SK-N-SH treated with all-trans-retinoic acid at 6 μM for 48 hours (cell line): ENCODE measurements at regions not wholly inside any gene's neighbourhood (a gene's known extent, or its start where the extent isn't known, plus 50 kb on each side); places are given as distances from the start of the nearest gene placed in this dataset.

Experiments
- ATAC-seq: fragments of 200-7000 bp; cut with Tn5 transposase; 3 replicates; pipeline ENCODE4 v1.9.1; 2020; ENCODE audit warnings: mild to moderate bottlenecking, moderate library complexity
- ARNTL ChIP-seq: fragments of 450-650 bp; formaldehyde crosslinking; IDR thresholded peaks from 2 replicates; pipeline ENCODE4 v1.5.0; 2020; ENCODE audit warnings: low read depth, mild to moderate bottlenecking, moderate library complexity, borderline replicate concordance
- CSDC2 ChIP-seq: fragments of 250-450 bp; sonication (Bioruptor Pico); IDR thresholded peaks from 2 replicates; pipeline ENCODE4 v1.5.0; 2020; ENCODE audit warnings: mild to moderate bottlenecking, moderate library complexity
- ESRRG ChIP-seq: fragments of 250-450 bp; sonication (Bioruptor Pico); IDR thresholded peaks from 2 replicates; pipeline ENCODE4 v1.6.1; 2021; ENCODE audit warnings: mild to moderate bottlenecking
- OSR1 ChIP-seq: fragments of 250-450 bp; sonication (Bioruptor Pico); IDR thresholded peaks from 2 replicates; pipeline ENCODE4 v1.8.0; 2022; ENCODE audit warnings: moderate library complexity, mild to moderate bottlenecking, inconsistent platforms
- POU6F1 ChIP-seq: fragments of 250-450 bp; sonication (Bioruptor Pico); IDR thresholded peaks from 2 replicates; pipeline ENCODE4 v1.8.0; 2021; ENCODE audit warnings: low read depth, mild to moderate bottlenecking, moderate library complexity, borderline replicate concordance
- RARB ChIP-seq: fragments of 250-450 bp; sonication (Bioruptor Pico); IDR thresholded peaks from 2 replicates; pipeline ENCODE4 v1.8.0; 2021; ENCODE audit warnings: mild to moderate bottlenecking, moderate library complexity
- SNAI2 ChIP-seq: fragments of 250-450 bp; sonication (Bioruptor Pico); IDR thresholded peaks from 2 replicates; pipeline ENCODE4 v1.5.0; 2020; ENCODE audit warnings: mild to moderate bottlenecking, moderate library complexity
- TOX ChIP-seq: fragments of 250-450 bp; sonication (Bioruptor Pico); IDR thresholded peaks from 2 replicates; pipeline ENCODE4 v1.8.0; 2021; ENCODE audit warnings: mild to moderate bottlenecking, moderate library complexity, borderline replicate concordance
- TSHZ2 ChIP-seq: fragments of 250-450 bp; sonication (Bioruptor Pico); IDR thresholded peaks from 2 replicates; pipeline ENCODE4 v1.5.0; 2020; ENCODE audit warnings: mild to moderate bottlenecking, moderate library complexity
- ZC3H10 ChIP-seq: fragments of 250-450 bp; sonication (Bioruptor Pico); IDR thresholded peaks from 2 replicates; pipeline ENCODE4 v1.5.1; 2021; ENCODE audit warnings: mild to moderate bottlenecking, moderate library complexity
- ZFP3 ChIP-seq: fragments of 250-450 bp; sonication (Bioruptor Pico); IDR thresholded peaks from 2 replicates; pipeline ENCODE4 v1.5.0; 2020; ENCODE audit warnings: mild to moderate bottlenecking, moderate library complexity
- ZFP30 ChIP-seq: fragments of 450-650 bp; formaldehyde crosslinking; IDR thresholded peaks from 2 replicates; pipeline ENCODE4 v1.5.0; 2022; ENCODE audit warnings: mild to moderate bottlenecking, moderate library complexity
- ZNF565 ChIP-seq: fragments of 450-650 bp; formaldehyde crosslinking; conservative IDR thresholded peaks from 2 replicates; pipeline ENCODE4 v1.5.0; 2020; ENCODE audit warnings: low read depth, mild to moderate bottlenecking, moderate library complexity
- ZNF70 ChIP-seq: fragments of 450-650 bp; formaldehyde crosslinking; IDR thresholded peaks from 2 replicates; pipeline ENCODE4 v1.5.0; 2020; ENCODE audit warnings: mild to moderate bottlenecking, moderate library complexity
- ZNF8 ChIP-seq: fragments of 450-650 bp; formaldehyde crosslinking; IDR thresholded peaks from 2 replicates; pipeline ENCODE4 v1.5.0; 2020; ENCODE audit warnings: mild to moderate bottlenecking, moderate library complexity
- TF ChIP-seq, protein P1 (sequence below): fragments of 250-450 bp; sonication (Bioruptor Pico); IDR thresholded peaks from 2 replicates; pipeline ENCODE4 v1.5.1; 2021; ENCODE audit warnings: mild to moderate bottlenecking, moderate library complexity
- TF ChIP-seq, protein P2 (sequence below): fragments of 250-450 bp; sonication (Bioruptor Pico); IDR thresholded peaks from 2 replicates; pipeline ENCODE4 v1.5.1; 2020; ENCODE audit warnings: low read depth, mild to moderate bottlenecking, moderate library complexity
- TF ChIP-seq, protein P3 (sequence below): fragments of 250-450 bp; sonication (Bioruptor Pico); IDR thresholded peaks from 2 replicates; pipeline ENCODE4 v1.8.0; 2020; ENCODE audit warnings: mild to moderate bottlenecking, moderate library complexity, borderline replicate concordance

- TF ChIP-seq TSHZ2 (CRISPR knock-in tag) (no peak), OSR1 (CRISPR knock-in tag) (no peak), ESRRG (CRISPR knock-in tag) (no peak)
- TF ChIP-seq, all 23 proteins: peak for 0
Measured at GRCh38 chr2:221204699-221205098, 367.4 kb downstream of the EPHA4 start (continued).

DNA sequence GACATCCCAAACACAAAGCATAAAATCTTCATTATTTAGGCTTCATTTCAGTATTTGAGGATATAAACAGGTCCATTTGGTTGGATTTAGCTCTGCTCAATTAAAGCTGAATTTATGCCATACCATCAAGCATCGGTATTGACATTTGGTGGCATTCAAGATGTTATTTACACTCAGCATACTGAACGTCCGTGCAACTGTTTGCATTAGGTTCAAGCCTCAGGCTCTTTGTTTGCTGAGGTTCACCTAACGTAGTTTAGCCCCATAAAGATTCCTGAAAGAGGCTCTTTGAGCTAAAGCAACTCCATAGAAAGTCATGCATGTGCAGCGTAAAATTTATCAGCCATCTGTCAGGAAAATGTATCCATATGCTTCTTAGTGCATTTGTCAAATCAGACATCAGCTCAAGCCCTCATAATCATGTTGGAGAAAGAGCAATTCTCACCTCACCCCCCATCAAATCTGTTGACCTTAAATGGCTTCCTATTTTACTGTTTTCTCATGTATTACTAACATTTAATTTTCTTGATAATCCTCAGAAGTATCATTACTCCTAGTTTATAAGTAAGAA is 366.9 kb downstream of the EPHA4 start:
- TF ChIP-seq ESRRG (CRISPR knock-in tag) (no peak), ZFP3 (CRISPR knock-in tag) (no peak), TOX (no peak), ZFP30 (CRISPR knock-in tag) (no peak), OSR1 (CRISPR knock-in tag) (no peak), RARB (no peak), ZNF70 (CRISPR knock-in tag) (no peak), CSDC2 (no peak), TSHZ2 (CRISPR knock-in tag) (no peak), ZNF8 (CRISPR knock-in tag) (no peak), POU6F1 (no peak), ARNTL (CRISPR knock-in tag) (no peak), SNAI2 (CRISPR knock-in tag) (no peak)
- TF ChIP-seq, protein P1, sequence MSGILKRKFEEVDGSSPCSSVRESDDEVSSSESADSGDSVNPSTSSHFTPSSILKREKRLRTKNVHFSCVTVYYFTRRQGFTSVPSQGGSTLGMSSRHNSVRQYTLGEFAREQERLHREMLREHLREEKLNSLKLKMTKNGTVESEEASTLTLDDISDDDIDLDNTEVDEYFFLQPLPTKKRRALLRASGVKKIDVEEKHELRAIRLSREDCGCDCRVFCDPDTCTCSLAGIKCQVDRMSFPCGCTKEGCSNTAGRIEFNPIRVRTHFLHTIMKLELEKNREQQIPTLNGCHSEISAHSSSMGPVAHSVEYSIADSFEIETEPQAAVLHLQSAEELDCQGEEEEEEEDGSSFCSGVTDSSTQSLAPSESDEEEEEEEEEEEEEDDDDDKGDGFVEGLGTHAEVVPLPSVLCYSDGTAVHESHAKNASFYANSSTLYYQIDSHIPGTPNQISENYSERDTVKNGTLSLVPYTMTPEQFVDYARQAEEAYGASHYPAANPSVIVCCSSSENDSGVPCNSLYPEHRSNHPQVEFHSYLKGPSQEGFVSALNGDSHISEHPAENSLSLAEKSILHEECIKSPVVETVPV (CRISPR knock-in tag): no peak
- TF ChIP-seq, protein P2, sequence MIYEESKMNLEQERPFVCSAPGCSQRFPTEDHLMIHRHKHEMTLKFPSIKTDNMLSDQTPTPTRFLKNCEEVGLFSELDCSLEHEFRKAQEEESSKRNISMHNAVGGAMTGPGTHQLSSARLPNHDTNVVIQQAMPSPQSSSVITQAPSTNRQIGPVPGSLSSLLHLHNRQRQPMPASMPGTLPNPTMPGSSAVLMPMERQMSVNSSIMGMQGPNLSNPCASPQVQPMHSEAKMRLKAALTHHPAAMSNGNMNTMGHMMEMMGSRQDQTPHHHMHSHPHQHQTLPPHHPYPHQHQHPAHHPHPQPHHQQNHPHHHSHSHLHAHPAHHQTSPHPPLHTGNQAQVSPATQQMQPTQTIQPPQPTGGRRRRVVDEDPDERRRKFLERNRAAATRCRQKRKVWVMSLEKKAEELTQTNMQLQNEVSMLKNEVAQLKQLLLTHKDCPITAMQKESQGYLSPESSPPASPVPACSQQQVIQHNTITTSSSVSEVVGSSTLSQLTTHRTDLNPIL: no peak
- TF ChIP-seq, protein P3, sequence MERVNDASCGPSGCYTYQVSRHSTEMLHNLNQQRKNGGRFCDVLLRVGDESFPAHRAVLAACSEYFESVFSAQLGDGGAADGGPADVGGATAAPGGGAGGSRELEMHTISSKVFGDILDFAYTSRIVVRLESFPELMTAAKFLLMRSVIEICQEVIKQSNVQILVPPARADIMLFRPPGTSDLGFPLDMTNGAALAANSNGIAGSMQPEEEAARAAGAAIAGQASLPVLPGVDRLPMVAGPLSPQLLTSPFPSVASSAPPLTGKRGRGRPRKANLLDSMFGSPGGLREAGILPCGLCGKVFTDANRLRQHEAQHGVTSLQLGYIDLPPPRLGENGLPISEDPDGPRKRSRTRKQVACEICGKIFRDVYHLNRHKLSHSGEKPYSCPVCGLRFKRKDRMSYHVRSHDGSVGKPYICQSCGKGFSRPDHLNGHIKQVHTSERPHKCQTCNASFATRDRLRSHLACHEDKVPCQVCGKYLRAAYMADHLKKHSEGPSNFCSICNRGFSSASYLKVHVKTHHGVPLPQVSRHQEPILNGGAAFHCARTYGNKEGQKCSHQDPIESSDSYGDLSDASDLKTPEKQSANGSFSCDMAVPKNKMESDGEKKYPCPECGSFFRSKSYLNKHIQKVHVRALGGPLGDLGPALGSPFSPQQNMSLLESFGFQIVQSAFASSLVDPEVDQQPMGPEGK (CRISPR knock-in tag): no peak
- no peak for ATAC-seq

- no peak for ATAC-seq
- TF ChIP-seq ZNF8 (CRISPR knock-in tag): no peak
- no peak for TF ChIP-seq ZFP3 (CRISPR knock-in tag)
- TF ChIP-seq ZC3H10: no peak
- no peak for TF ChIP-seq ZFP30 (CRISPR knock-in tag)
- no peak for TF ChIP-seq ZNF565 (CRISPR knock-in tag)
- TF ChIP-seq, all 23 proteins: peak for 0
Measured at GRCh38 chr2:221210686-221211085, 361.4 kb downstream of the EPHA4 start.
